B cell (primary cell): ENCODE measurements at regions not wholly inside any gene's neighbourhood (a gene's known extent, or its start where the extent isn't known, plus 50 kb on each side); places are given as distances from the start of the nearest gene placed in this dataset.

ENCODE experiments used
- ATAC-seq: fragments of 200-7000 bp; cut with Tn5 transposase; one replicate; pipeline ENCODE4 v1.10.0; 2021; ENCODE audit warnings: low read depth, mild to moderate bottlenecking, moderate number of reproducible peaks, moderate library complexity
- CTCF ChIA-PET: fragments of 350-600 bp; sonication (Branson Sonifier 250); formaldehyde crosslinking; loops from one replicate; lab custom pipeline; 2021; ENCODE audit warnings: antibody characterized with exemption, inconsistent platforms; lab: Charles Lee
- POLR2A ChIA-PET: fragments of 350-600 bp; sonication (Branson Sonifier 250); formaldehyde crosslinking; loops from one replicate; lab custom pipeline; 2021; ENCODE audit warnings: antibody characterized with exemption; lab: Charles Lee
- DNase-seq: peaks from one replicate; pipeline ENCODE4 v3.0.0; 2013
- H2AFZ ChIP-seq: 2 replicates; pipeline ENCODE4 v1.6.1; 2012; ENCODE audit warnings: mild to moderate bottlenecking, low read depth, low read length; ENCODE audit not compliant: insufficient read depth, poor library complexity, severe bottlenecking
- H3K27ac ChIP-seq, 2 donors: 1 replicate in 1 of 2; 2 replicates in 1 of 2; pipeline ENCODE4 v1.5.1; 2012 to 2013; ENCODE audit warnings: low read length in 2 of 2, mild to moderate bottlenecking in 2 of 2, moderate library complexity in 1 of 2
- H3K27me3 ChIP-seq, 4 experiments: fragments of 200-600 bp in 1 of 4; sonication (generic) in 1 of 4; replicated peaks in 1 of 4; 1 replicate in 2 of 4; 2 replicates in 2 of 4; pipeline versions ENCODE4 v1.6.1 to v1.7.0; 2013 to 2016; ENCODE audit warnings: low read length in 3 of 4, mild to moderate bottlenecking in 2 of 4, mixed read lengths in 1 of 4, moderate library complexity in 1 of 4; ENCODE audit not compliant: insufficient read depth in 4 of 4, control insufficient read depth in 3 of 4; ENCODE audit errors: control extremely low read depth in 1 of 4
- H3K36me3 ChIP-seq, 2 experiments: replicated peaks in 1 of 2; 1 replicate in 1 of 2; 2 replicates in 1 of 2; pipeline versions ENCODE4 v1.6.1 to v1.7.1; 2013; ENCODE audit warnings: low read length in 1 of 2; ENCODE audit not compliant: insufficient read depth in 2 of 2, control insufficient read depth in 1 of 2; ENCODE audit errors: control extremely low read depth in 1 of 2, extremely low read depth in 1 of 2
- H3K4me1 ChIP-seq, 2 donors: fragments of 200-600 bp in 1 of 2; sonication (generic) in 1 of 2; 1 replicate in 1 of 2; 2 replicates in 1 of 2; pipeline versions ENCODE4 v1.5.1 to v1.6.1; 2013 to 2017; ENCODE audit warnings: low read length in 2 of 2; ENCODE audit not compliant: control insufficient read depth in 2 of 2, insufficient read depth in 2 of 2
- H3K4me2 ChIP-seq: replicated peaks from 2 replicates; pipeline ENCODE3; 2012; ENCODE audit warnings: mild to moderate bottlenecking, low read depth, low read length; ENCODE audit not compliant: poor library complexity, severe bottlenecking
- H3K4me3 ChIP-seq, 5 experiments: fragments of 200-600 bp in 1 of 5; sonication (generic) in 1 of 5; 1 replicate in 3 of 5; 2 replicates in 2 of 5; pipeline versions ENCODE4 v1.5.1 to v1.7.0; 2011 to 2016; ENCODE audit warnings: low read length in 4 of 5, mild to moderate bottlenecking in 4 of 5, low read depth in 2 of 5, control low read depth in 1 of 5, moderate library complexity in 1 of 5; ENCODE audit not compliant: insufficient read depth in 1 of 5; ENCODE audit errors: control extremely low read depth in 1 of 5, extremely low read depth in 1 of 5
- H3K79me2 ChIP-seq: fragments of 200-600 bp; sonication (generic); one replicate; pipeline ENCODE4 v1.6.0; 2016; ENCODE audit warnings: low read length; ENCODE audit not compliant: control insufficient read depth, insufficient read depth
- H3K9ac ChIP-seq: fragments of 200-600 bp; sonication (generic); 2 replicates; pipeline ENCODE4 v1.6.1; 2017; ENCODE audit warnings: mild to moderate bottlenecking, low read length, moderate library complexity
- H3K9me3 ChIP-seq, 3 donors: one replicate each; pipeline versions ENCODE4 v1.6.1 to v1.7.1; 2013; ENCODE audit warnings: low read length in 2 of 3; ENCODE audit not compliant: control insufficient read depth in 2 of 3, insufficient read depth in 1 of 3; ENCODE audit errors: control extremely low read depth in 1 of 3
- H4K20me1 ChIP-seq: 2 replicates; pipeline ENCODE4 v1.6.0; 2012; ENCODE audit warnings: mild to moderate bottlenecking, low read length; ENCODE audit not compliant: insufficient read depth, control insufficient read depth, poor library complexity, severe bottlenecking
- H3K27ac Mint-ChIP-seq: one replicate; pipeline ENCODE4 v1.8.0; 2021; ENCODE audit warnings: mixed read lengths
- H3K27me3 Mint-ChIP-seq: one replicate; pipeline ENCODE4 v1.8.0; 2021; ENCODE audit warnings: mixed read lengths
- H3K4me1 Mint-ChIP-seq: one replicate; pipeline ENCODE4 v1.8.0; 2021; ENCODE audit warnings: mixed read lengths
- H3K4me3 Mint-ChIP-seq: one replicate; pipeline ENCODE4 v1.8.0; 2021; ENCODE audit warnings: mixed read lengths
- H3K9me3 Mint-ChIP-seq: one replicate; pipeline ENCODE4 v1.8.0; 2022; ENCODE audit warnings: mixed read lengths; ENCODE audit not compliant: insufficient read depth
- EZH2 ChIP-seq: IDR thresholded peaks from 2 replicates; pipeline ENCODE4 v1.6.1; 2012; ENCODE audit warnings: borderline replicate concordance, low read depth, mild to moderate bottlenecking, moderate library complexity, low read length; ENCODE audit not compliant: insufficient read depth, poor library complexity, severe bottlenecking
- WGBS: methylation state at CpG from one replicate; pipeline ENCODE4 v1.1.5; 2013; ENCODE audit warnings: missing lambda C conversion rate; ENCODE audit not compliant: insufficient coverage; 5-methylcytosine and 5-hydroxymethylcytosine counted together
- intact Hi-C: fragments of 100-400 bp; cut with micrococcal nuclease; formaldehyde crosslinking; loops from one replicate; pipeline ENCODE4 v1.10.0; 2022
- TF ChIP-seq, protein P1 (sequence below): fragments of 200-600 bp; IDR thresholded peaks from one replicate; pipeline ENCODE4 v1.8.0; 2022; ENCODE audit warnings: antibody characterized with exemption, mild to moderate bottlenecking

GRCh38 chr17:79261355-79262072 is 186.9 kb downstream of the ENGASE start:
- H3K27ac Mint-ChIP-seq: no peak overlapping the region
- Histone ChIP-seq H2AFZ (no peak overlapping the region), H3K9ac (no peak overlapping the region), H3K4me2 (no peak overlapping the region), H3K4me3 (no peak overlapping the region), H3K79me2 (no peaks in the 10 kb centered on the region), H3K4me1 (no peaks in the 10 kb centered on the region), H4K20me1 (no peaks in the 10 kb centered on the region), H3K27ac (no peak overlapping the region), H3K36me3 (no peaks in the 10 kb centered on the region), H3K9me3 (no peaks in the 10 kb centered on the region), H3K27me3 (peaks cover 0 to 2% (median 0%) of the 10 kb centered on the region in 4 experiments)
- H3K9me3 Mint-ChIP-seq: no peaks in the 10 kb centered on the region
- DNase-seq (no peak), ATAC-seq (no peak)
- no peaks in the 10 kb centered on the region for H3K4me1 Mint-ChIP-seq
- ChIA-PET CTCF (interaction anchor here (2.2 kb wide), 1 partner anchor 130 kb away, joined by 8 read pairs; no protein-coding TSS in a partner anchor), POLR2A (no interaction called here)
- WGBS: 82% methylated on average over 10 of the region's 23 CpGs
- H3K4me3 Mint-ChIP-seq: no peak overlapping the region
- peaks cover 14% of the 10 kb centered on the region for H3K27me3 Mint-ChIP-seq
- intact Hi-C loops: no loop called here
- no peak for TF ChIP-seq EZH2
- TF ChIP-seq, protein P1, sequence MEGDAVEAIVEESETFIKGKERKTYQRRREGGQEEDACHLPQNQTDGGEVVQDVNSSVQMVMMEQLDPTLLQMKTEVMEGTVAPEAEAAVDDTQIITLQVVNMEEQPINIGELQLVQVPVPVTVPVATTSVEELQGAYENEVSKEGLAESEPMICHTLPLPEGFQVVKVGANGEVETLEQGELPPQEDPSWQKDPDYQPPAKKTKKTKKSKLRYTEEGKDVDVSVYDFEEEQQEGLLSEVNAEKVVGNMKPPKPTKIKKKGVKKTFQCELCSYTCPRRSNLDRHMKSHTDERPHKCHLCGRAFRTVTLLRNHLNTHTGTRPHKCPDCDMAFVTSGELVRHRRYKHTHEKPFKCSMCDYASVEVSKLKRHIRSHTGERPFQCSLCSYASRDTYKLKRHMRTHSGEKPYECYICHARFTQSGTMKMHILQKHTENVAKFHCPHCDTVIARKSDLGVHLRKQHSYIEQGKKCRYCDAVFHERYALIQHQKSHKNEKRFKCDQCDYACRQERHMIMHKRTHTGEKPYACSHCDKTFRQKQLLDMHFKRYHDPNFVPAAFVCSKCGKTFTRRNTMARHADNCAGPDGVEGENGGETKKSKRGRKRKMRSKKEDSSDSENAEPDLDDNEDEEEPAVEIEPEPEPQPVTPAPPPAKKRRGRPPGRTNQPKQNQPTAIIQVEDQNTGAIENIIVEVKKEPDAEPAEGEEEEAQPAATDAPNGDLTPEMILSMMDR: no peak

GRCh38 chr17:79258843-79259242 is 184.2 kb downstream of the ENGASE start:
- Histone ChIP-seq H2AFZ (no peak overlapping the region), H3K27me3 (peaks cover 0 to 5% (median 0%) of the 10 kb centered on the region in 4 experiments), H3K9me3 (no peaks in the 10 kb centered on the region), H3K4me1 (no peaks in the 10 kb centered on the region), H4K20me1 (no peaks in the 10 kb centered on the region), H3K4me3 (no peak overlapping the region), H3K36me3 (no peaks in the 10 kb centered on the region), H3K9ac (no peak overlapping the region), H3K4me2 (no peak overlapping the region), H3K27ac (no peak overlapping the region), H3K79me2 (no peaks in the 10 kb centered on the region)
- Mint-ChIP-seq H3K27me3 (peaks cover 21% of the 10 kb centered on the region), H3K4me1 (no peaks in the 10 kb centered on the region), H3K27ac (no peak overlapping the region), H3K4me3 (no peak overlapping the region), H3K9me3 (no peaks in the 10 kb centered on the region)
- CTCF ChIA-PET: no interaction called here
- TF ChIP-seq EZH2: no peak
- TF ChIP-seq, protein P1: no peak
- DNase-seq: no peak
- ATAC-seq: no peak
- POLR2A ChIA-PET: no interaction called here
- intact Hi-C loops: no loop called here
- WGBS: 86% methylated on average over 7 of the region's 9 CpGs
